ENCODE measurements at regions not wholly inside any gene's neighbourhood (a gene's known extent, or its start where the extent isn't known, plus 50 kb on each side); places are given as distances from the start of the nearest gene placed in this dataset.

DNA sequence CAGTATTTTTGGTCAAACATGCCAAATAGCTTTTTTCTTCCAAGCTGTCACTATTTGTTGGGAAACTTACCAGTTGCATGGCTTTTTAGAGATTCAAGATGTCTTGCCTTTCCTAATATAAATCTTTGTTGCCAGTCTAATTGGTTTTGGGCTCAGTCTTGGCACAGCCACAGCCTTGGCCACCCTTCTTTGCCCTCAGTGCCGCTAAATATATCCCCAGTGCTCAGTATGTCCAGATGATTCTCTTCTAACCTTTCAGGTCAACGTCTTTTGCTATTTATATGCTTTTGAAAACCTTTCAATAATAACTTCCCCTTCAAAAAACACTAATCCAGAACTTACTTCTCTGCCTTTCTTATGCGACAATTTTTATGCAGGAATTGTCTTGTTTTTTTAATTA, 483.1 kb upstream of the ZFHX3 start:
- TF ChIP-seq EZH2 (IDR thresholded peaks at IDR 0.05) (no peak), MAX (IDR thresholded peaks at IDR 0.05) (no peak), CTCF (IDR thresholded peaks at IDR 0.05 in 2 of 3, conservative IDR thresholded peaks at IDR 0.05 in 1 of 3; ENCODE audit: borderline replicate concordance in 1 of 3, insufficient read depth in 1 of 3, low read depth in 2 of 3, low read length in 2 of 3) (no peak), POLR2A (IDR thresholded peaks at IDR 0.05; ENCODE audit: borderline replicate concordance, extremely low read depth, insufficient read depth, insufficient read length) (no peak), ZNF274 (IDR thresholded peaks at IDR 0.05; ENCODE audit: low read depth, low read length) (no peak), ZFX (IDR thresholded peaks at IDR 0.05) (no peak), CEBPB (IDR thresholded peaks at IDR 0.05; ENCODE audit: low read depth) (no peak), SRF (IDR thresholded peaks at IDR 0.05; ENCODE audit: low read depth) (no peak), JUND (IDR thresholded peaks at IDR 0.05) (no peak), POLR2AphosphoS5 (IDR thresholded peaks at IDR 0.05; ENCODE audit: low read depth, low read length) (no peak)
- TF ChIP-seq, protein P1, sequence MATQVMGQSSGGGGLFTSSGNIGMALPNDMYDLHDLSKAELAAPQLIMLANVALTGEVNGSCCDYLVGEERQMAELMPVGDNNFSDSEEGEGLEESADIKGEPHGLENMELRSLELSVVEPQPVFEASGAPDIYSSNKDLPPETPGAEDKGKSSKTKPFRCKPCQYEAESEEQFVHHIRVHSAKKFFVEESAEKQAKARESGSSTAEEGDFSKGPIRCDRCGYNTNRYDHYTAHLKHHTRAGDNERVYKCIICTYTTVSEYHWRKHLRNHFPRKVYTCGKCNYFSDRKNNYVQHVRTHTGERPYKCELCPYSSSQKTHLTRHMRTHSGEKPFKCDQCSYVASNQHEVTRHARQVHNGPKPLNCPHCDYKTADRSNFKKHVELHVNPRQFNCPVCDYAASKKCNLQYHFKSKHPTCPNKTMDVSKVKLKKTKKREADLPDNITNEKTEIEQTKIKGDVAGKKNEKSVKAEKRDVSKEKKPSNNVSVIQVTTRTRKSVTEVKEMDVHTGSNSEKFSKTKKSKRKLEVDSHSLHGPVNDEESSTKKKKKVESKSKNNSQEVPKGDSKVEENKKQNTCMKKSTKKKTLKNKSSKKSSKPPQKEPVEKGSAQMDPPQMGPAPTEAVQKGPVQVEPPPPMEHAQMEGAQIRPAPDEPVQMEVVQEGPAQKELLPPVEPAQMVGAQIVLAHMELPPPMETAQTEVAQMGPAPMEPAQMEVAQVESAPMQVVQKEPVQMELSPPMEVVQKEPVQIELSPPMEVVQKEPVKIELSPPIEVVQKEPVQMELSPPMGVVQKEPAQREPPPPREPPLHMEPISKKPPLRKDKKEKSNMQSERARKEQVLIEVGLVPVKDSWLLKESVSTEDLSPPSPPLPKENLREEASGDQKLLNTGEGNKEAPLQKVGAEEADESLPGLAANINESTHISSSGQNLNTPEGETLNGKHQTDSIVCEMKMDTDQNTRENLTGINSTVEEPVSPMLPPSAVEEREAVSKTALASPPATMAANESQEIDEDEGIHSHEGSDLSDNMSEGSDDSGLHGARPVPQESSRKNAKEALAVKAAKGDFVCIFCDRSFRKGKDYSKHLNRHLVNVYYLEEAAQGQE (IDR thresholded peaks at IDR 0.05; ENCODE audit: low read depth), result no peak
